Activated naive CD8-positive, alpha-beta T cell (primary cell): ENCODE measurements at regions not wholly inside any gene's neighbourhood (a gene's known extent, or its start where the extent isn't known, plus 50 kb on each side); places are given as distances from the start of the nearest gene placed in this dataset.
"Not testable (repeated sequence)": the region's sequence is repeated elsewhere in the genome, so short reads cannot be mapped to it uniquely, and the experiment has no call there.

Experiments used
- H3K27ac Mint-ChIP-seq: one replicate; pipeline ENCODE4 v1.8.0; 2021; ENCODE audit warnings: mixed read lengths
- H3K27me3 Mint-ChIP-seq: one replicate; pipeline ENCODE4 v1.8.0; 2021; ENCODE audit warnings: mixed read lengths
- H3K36me3 Mint-ChIP-seq: one replicate; pipeline ENCODE4 v1.8.0; 2021; ENCODE audit warnings: mixed read lengths
- H3K4me1 Mint-ChIP-seq: one replicate; pipeline ENCODE4 v1.8.0; 2021; ENCODE audit warnings: low read depth, mixed read lengths
- H3K4me3 Mint-ChIP-seq: one replicate; pipeline ENCODE4 v1.8.0; 2021; ENCODE audit warnings: mild to moderate bottlenecking, mixed read lengths
- H3K9me3 Mint-ChIP-seq: one replicate; pipeline ENCODE4 v1.8.0; 2021; ENCODE audit warnings: low read depth, mixed read lengths

DNA sequence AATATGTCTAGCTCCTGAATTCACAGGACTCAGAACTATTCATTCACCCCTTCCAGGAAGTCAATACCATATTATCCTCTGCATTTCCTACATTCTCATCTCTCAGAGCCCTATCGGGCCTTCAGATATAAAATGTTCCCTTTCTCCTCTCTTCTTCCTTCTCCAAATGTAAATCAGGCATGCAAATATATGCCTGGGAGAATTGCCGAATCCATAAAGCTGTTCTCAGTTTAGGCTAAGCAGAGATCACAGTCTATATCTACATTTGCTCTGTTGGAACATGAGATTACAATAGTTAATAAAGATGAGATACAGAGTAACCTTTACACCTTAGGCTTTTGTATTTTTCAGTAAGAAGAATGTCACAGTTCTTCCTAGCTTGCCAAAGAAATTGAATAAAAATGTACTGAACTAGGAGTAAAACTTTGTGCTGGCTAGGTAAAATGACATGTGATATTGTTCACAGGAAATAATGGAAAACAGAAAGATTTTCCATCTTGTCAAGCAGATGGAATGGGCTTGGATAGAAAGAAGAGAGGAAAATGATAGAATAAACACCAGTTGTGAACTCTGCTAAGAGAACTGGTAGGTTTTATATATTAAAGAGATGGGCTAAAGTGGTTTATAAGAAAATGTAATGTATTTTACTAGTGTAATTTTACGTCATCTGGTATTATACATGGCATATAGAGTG, 161.5 kb downstream of the NRIP1 start:
- H3K9me3 Mint-ChIP-seq = no peaks in the 10 kb centered on the region
- H3K36me3 Mint-ChIP-seq = no peaks in the 10 kb centered on the region
- H3K4me3 Mint-ChIP-seq = no peak overlapping the region
- no peak overlapping the region for H3K27ac Mint-ChIP-seq
- peaks cover 7% of the 10 kb centered on the region for H3K4me1 Mint-ChIP-seq
- H3K27me3 Mint-ChIP-seq = no peaks in the 10 kb centered on the region

DNA sequence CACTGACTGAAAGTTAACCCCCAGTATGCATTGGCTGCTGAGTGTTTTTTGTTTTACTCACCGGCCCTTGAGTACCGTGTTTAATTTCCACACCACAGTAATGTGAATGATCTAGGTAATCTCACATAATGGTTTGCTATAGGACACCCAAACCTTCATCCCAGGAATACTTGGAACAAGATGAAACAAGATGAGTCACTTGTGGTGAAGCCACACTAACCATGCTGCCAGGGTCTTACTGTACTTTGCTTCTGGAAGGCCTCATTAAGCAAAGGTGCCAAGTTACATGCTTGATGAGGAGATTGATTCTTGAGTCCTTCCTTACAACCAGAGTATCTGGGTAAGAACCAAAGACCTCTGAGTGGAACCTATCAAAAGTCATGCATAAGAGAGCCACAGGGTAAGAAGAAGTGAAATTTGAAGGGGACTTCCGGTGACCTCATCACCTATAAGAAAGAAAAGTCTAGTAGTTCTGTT, 163.3 kb downstream of the NRIP1 start:
- H3K4me1 Mint-ChIP-seq = peaks cover 7% of the 10 kb centered on the region
- H3K27me3 Mint-ChIP-seq = no peaks in the 10 kb centered on the region
- no peaks in the 10 kb centered on the region for H3K36me3 Mint-ChIP-seq
- no peak overlapping the region for H3K4me3 Mint-ChIP-seq
- H3K9me3 Mint-ChIP-seq = no peaks in the 10 kb centered on the region
- no peak overlapping the region for H3K27ac Mint-ChIP-seq

DNA sequence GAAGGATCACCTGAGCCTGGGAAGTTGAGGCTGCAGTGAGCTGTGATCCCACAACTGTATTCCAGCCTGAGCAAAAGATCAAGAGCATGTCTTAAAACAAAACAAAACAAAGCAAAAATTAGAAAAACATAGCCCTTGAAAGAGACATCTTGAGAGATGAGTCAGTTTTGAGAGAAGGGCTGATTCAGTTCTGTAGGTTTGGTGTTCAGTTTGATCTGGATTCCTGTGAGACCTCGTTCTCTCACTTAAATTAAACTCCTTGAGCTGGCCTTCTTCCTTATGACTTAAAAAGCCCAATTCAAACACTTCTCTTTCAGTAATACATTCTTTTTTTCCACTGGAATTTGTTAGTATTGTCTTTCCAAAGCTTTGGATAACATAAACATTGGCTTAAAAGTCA, 164.2 kb downstream of the NRIP1 start:
- Mint-ChIP-seq H3K4me3 (no peak overlapping the region), H3K9me3 (no peaks in the 10 kb centered on the region), H3K4me1 (peaks cover 7% of the 10 kb centered on the region), H3K27ac (no peak overlapping the region), H3K27me3 (no peaks in the 10 kb centered on the region), H3K36me3 (no peaks in the 10 kb centered on the region)

DNA sequence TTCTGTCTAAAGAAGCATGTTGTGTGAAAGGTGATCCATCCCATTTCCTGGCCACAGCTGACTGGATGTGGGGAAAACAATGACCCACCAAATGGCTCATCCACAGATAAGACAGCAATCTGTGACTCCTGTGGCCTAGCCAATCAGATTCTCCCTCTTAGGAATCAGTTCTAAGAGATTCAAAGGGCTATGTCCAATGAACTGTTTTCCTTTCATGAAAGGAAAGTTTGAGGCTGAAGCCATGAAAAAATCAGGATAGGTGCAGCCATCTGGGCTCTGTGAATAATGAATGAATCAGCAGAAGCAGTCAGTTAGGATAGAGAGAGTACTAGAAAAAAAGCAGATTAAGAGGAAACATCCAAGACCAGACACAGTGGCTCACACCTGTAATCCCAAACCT, 164.7 kb downstream of the NRIP1 start:
- Mint-ChIP-seq H3K27me3 (no peaks in the 10 kb centered on the region), H3K4me1 (peaks cover 7% of the 10 kb centered on the region), H3K36me3 (no peaks in the 10 kb centered on the region), H3K4me3 (no peak overlapping the region), H3K9me3 (no peaks in the 10 kb centered on the region), H3K27ac (no peak overlapping the region)

DNA sequence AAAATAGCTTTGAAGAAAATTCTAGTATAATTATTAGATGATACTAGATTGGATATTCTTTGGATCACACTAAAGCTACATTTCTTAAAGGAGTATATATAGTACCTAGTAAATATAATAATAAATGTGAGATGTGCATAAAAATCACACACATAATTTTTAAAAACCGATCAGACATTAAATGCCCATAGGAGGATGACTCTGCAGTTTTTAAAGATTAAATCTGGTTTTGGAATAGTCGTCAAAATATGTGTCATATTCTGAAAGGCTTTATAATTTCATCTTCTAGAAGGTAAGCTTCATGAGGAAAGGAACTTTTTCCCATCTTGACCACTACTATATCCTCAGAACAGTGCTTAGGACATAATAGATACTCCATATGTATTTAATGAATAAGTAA, 169.0 kb downstream of the NRIP1 start:
- Mint-ChIP-seq H3K4me1 (no peaks in the 10 kb centered on the region), H3K9me3 (no peaks in the 10 kb centered on the region), H3K27me3 (no peaks in the 10 kb centered on the region), H3K4me3 (no peak overlapping the region), H3K36me3 (no peaks in the 10 kb centered on the region), H3K27ac (no peak overlapping the region)

DNA sequence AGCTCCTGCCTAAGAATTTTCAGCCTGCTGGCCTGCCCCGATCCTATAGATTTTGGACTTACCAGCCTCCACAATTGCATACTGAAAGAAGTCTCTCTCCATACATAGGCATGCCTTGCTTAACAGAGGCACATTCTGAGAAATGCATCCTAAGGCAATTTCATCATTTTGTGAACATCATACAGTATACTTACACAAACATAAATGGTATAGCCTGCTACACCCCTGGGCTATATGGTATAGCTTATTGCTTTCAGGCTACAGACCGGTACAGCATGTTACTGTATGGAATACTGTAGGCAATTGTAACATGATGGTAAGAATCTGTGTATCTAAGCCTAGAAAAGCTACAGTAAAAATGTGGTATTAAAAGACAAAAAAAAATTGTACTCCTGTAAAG, 174.7 kb downstream of the NRIP1 start:
- no peaks in the 10 kb centered on the region for H3K36me3 Mint-ChIP-seq
- no peaks in the 10 kb centered on the region for H3K4me1 Mint-ChIP-seq
- H3K27ac Mint-ChIP-seq = no peak overlapping the region
- H3K9me3 Mint-ChIP-seq = no peaks in the 10 kb centered on the region
- H3K27me3 Mint-ChIP-seq = no peaks in the 10 kb centered on the region
- no peak overlapping the region for H3K4me3 Mint-ChIP-seq

DNA sequence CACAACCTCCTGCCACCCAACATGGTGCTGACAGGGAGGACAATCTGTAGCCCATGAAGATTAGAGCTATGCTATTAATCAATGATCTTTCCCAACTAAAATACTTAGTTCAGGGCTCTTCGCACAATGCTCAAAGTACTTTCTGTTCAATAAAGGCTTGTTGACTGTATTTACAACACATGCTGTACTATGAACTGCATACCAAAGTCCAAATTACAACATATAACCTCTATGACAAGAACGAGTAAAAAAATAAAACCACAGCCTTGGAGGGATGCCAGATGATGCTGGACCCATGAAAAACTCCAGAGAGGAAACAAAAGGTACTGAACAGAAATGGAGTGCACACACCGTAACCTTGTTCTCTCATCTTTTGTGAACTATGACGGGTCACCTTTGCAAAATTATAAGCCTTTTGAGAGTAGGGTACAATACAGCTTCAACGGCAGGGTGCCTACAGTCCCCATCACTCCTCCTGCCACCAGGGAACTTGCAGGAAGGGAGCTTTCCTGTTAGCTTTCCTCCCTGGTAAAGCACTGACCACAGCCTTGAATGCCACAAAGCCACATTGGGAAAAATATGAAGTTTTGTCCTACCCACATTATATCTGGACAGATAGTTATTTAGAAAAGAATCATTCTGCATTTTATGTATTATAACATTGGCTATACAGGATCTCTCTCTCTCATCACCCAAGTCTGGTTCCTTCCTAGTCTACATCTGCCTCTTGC, 175.6 kb downstream of the NRIP1 start:
- Mint-ChIP-seq H3K9me3 (no peaks in the 10 kb centered on the region), H3K4me1 (no peaks in the 10 kb centered on the region), H3K27ac (no peak overlapping the region), H3K27me3 (no peaks in the 10 kb centered on the region), H3K4me3 (no peak overlapping the region), H3K36me3 (no peaks in the 10 kb centered on the region)

DNA sequence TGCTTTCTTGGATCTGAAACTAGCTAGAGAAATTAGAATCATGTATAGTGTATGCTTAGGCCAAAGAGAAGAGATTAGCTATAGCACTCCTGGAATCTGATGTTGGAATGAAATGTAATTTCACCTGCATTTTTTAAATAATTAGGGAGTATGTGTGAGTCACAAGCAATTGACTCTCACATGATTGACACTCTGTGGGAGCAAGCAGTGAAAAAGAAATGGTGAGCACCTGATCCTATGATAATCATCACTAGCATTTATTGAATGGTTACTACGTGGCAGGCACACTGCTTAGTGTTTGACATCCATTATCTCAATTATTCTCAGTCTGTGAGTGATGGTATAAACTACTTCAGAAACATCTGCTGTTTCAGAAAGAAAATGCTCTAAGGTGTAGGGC, 176.6 kb downstream of the NRIP1 start:
- no peaks in the 10 kb centered on the region for H3K36me3 Mint-ChIP-seq
- no peaks in the 10 kb centered on the region for H3K9me3 Mint-ChIP-seq
- no peak overlapping the region for H3K27ac Mint-ChIP-seq
- H3K4me3 Mint-ChIP-seq = no peak overlapping the region
- no peaks in the 10 kb centered on the region for H3K4me1 Mint-ChIP-seq
- no peaks in the 10 kb centered on the region for H3K27me3 Mint-ChIP-seq

DNA sequence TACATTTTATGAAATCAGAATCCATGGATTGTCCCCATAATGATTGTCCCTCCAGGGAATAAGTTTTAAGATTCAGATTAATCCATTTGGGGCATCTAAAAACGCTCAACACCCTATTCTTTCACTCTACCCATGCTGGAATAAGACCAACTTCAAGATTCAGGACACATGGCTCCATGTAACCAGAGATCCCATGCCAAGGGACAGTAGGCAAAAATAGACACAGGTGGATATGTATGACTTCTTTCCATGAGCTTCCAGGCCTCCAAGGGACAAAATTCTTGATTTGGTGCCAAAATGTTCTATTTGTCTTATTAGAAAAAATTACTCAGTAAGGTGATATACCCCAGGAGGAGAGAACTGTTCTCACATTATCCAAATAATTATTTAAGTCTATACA, 178.8 kb downstream of the NRIP1 start:
- no peaks in the 10 kb centered on the region for H3K4me1 Mint-ChIP-seq
- no peaks in the 10 kb centered on the region for H3K27me3 Mint-ChIP-seq
- no peak overlapping the region for H3K4me3 Mint-ChIP-seq
- no peak overlapping the region for H3K27ac Mint-ChIP-seq
- no peaks in the 10 kb centered on the region for H3K9me3 Mint-ChIP-seq
- no peaks in the 10 kb centered on the region for H3K36me3 Mint-ChIP-seq

DNA sequence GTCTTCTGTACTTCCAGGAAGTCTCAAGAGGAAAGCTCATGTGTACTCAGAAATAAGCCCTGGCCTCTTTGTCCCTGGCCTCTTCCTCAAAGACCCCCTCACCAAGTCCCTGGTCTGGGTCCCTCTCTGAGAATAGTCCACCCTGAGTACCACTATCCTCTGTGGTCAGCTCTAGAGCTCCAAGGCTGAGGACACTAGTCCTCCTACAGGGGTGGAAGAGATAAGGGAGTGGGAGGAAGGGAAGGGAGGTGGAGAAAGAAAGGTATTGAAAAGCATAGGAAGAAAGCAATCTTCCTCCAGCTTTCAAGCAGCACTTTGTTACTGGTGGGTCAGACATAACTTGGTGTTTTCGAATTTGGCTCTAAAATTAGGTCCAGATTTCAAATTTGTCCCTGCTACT, 181.4 kb downstream of the NRIP1 start:
- no peaks in the 10 kb centered on the region for H3K9me3 Mint-ChIP-seq
- no peaks in the 10 kb centered on the region for H3K4me1 Mint-ChIP-seq
- no peak overlapping the region for H3K4me3 Mint-ChIP-seq
- no peak overlapping the region for H3K27ac Mint-ChIP-seq
- H3K27me3 Mint-ChIP-seq = no peaks in the 10 kb centered on the region
- no peaks in the 10 kb centered on the region for H3K36me3 Mint-ChIP-seq

DNA sequence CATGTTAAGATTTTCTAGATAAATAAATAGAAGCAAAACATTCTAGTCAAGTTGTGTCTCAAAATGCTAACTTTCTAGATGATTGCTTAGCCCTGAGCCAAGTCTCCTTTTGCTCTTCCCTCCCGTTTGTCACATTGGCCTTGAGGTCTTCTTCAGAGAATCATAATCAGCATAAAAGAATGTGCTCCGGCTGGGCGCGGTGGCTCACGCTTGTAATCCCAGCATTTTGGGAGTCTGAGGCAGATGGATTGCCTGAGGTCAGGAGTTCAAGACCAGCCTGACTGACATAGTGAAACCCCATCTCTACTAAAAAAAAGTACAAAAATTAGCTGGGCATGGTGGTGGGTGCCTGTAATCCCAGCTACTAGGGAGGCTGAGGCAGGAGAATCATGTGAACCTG, 182.3 kb downstream of the NRIP1 start:
- not testable (repeated sequence) for H3K27me3 Mint-ChIP-seq, H3K4me1 Mint-ChIP-seq, H3K4me3 Mint-ChIP-seq, H3K36me3 Mint-ChIP-seq, H3K27ac Mint-ChIP-seq, H3K9me3 Mint-ChIP-seq

DNA sequence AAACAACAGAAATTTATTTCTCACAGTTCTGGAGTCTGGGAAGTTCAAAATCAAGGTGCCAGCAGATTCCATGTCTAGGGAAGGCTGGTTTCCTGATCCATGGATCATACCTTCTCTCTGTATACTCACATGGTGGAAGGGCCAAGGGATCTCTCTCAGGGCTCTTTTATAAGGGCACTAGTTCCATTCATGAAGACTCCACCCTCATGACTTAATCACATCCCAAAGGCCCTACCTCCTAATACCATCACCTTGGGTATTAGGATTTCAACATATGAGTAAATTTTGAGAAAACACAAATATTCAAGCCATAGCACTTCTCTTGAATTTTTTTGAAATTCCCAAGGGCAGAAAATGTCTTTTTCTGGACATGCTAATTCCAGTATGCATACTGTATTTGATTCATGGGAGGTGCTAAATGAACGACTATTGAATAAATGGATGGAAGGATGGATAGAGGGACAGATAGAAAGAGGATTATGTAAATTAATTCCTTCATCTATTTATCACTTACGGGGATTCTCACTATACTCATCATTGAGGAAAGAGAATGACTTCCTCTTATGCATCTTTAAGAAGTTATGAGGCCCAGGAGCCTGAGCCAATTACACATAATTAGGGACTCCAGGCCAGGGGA, 182.8 kb downstream of the NRIP1 start:
- no peaks in the 10 kb centered on the region for H3K9me3 Mint-ChIP-seq
- H3K4me1 Mint-ChIP-seq = peaks cover 4% of the 10 kb centered on the region
- no peaks in the 10 kb centered on the region for H3K36me3 Mint-ChIP-seq
- no peak overlapping the region for H3K4me3 Mint-ChIP-seq
- no peaks in the 10 kb centered on the region for H3K27me3 Mint-ChIP-seq
- H3K27ac Mint-ChIP-seq = no peak overlapping the region

DNA sequence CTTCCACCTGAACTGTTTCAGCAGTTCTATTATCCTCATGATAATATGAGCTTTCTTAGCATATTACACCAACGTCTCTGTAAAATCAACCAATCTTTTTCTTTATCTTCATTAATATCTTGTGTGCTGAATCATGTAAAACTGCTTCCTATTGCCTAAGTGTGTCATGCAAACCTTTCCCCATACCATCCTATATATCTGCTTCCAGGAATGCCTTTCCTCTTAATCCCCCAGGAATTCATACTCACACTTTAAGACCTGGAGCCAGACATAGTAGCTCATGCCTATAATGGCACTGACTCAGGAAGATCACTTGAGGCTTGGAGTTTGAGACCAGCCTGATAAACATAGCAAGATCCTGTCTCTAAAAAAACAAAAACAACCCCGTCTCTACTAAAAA, 183.9 kb downstream of the NRIP1 start:
- Mint-ChIP-seq H3K27ac (no peak overlapping the region), H3K4me1 (peaks cover 4% of the 10 kb centered on the region), H3K36me3 (no peaks in the 10 kb centered on the region), H3K9me3 (no peaks in the 10 kb centered on the region), H3K4me3 (no peak overlapping the region), H3K27me3 (no peaks in the 10 kb centered on the region)

DNA sequence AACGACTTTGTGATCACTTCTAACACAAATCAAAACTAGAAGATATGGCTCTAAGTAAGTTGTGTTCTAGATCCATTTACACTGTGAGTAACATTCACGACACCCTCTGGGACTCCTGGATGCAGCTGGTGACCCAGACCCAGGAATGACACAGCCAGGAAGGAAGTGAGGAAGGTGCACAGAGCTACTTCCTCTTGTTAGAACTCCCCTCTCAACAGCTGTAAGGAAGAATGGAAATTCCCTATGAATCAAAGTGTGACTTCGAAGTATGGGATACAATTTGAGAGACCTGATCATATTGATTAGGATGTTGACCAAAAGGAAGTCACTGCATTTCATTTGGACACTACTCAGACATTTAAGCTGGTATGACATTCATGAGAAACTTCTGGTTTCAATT, 185.3 kb downstream of the NRIP1 start:
- H3K27ac Mint-ChIP-seq = no peak overlapping the region
- no peaks in the 10 kb centered on the region for H3K27me3 Mint-ChIP-seq
- peaks cover 4% of the 10 kb centered on the region for H3K4me1 Mint-ChIP-seq
- no peaks in the 10 kb centered on the region for H3K9me3 Mint-ChIP-seq
- H3K36me3 Mint-ChIP-seq = no peaks in the 10 kb centered on the region
- no peak overlapping the region for H3K4me3 Mint-ChIP-seq

DNA sequence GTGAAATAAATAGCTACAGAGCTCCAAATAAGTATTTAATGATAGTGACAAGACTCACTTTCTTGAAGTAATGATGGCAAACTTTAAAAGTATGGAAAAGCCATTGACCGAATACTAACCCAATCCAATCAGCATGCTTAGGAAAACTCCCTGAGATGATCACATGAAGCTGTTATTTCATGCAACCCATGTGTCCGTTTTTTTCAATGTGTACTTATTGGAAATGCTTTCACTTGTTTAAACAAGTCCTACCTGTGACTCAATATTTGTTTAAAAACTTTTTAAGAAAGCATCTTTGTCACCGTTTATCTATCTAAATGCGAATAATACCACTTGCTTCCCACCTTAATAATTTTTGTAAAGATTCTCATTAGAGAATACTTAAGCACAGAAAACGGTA, 185.8 kb downstream of the NRIP1 start:
- H3K4me3 Mint-ChIP-seq = no peak overlapping the region
- H3K4me1 Mint-ChIP-seq = peaks cover 4% of the 10 kb centered on the region
- H3K27me3 Mint-ChIP-seq = no peaks in the 10 kb centered on the region
- H3K9me3 Mint-ChIP-seq = no peaks in the 10 kb centered on the region
- no peak overlapping the region for H3K27ac Mint-ChIP-seq
- H3K36me3 Mint-ChIP-seq = no peaks in the 10 kb centered on the region
